Retinal pigment epithelial cell (primary cell): ENCODE measurements at regions not wholly inside any gene's neighbourhood (a gene's known extent, or its start where the extent isn't known, plus 50 kb on each side); places are given as distances from the start of the nearest gene placed in this dataset.

Source experiments
- DNase-seq: peaks from one replicate; pipeline ENCODE4 v3.0.0-alpha.2; 2010; ENCODE audit warnings: low read depth
- H3K4me3 ChIP-seq: 2 replicates; pipeline ENCODE4 v1.5.1; 2011; ENCODE audit warnings: mild to moderate bottlenecking, low read length, control low read depth, moderate library complexity
- CTCF ChIP-seq: conservative IDR thresholded peaks from 2 replicates; pipeline ENCODE4 v1.5.1; 2011; ENCODE audit warnings: low read depth, low read length, control low read depth, inconsistent platforms

- no peak for TF ChIP-seq CTCF
- no peak overlapping the region for H3K4me3 ChIP-seq
- no peak for DNase-seq
Measured at GRCh38 chr5:42268630-42269029, 154.6 kb upstream of the GHR start.

GRCh38 chr5:42270771-42271170 lies 152.5 kb upstream of the GHR start:
- TF ChIP-seq CTCF = no peak
- no peak overlapping the region for H3K4me3 ChIP-seq
- DNase-seq = no peak

GRCh38 chr5:42274913-42275312 lies 148.3 kb upstream of the GHR start:
- no peak for TF ChIP-seq CTCF
- no peak overlapping the region for H3K4me3 ChIP-seq
- DNase-seq = no peak

- H3K4me3 ChIP-seq = no peak overlapping the region
Measured at GRCh38 chr5:42277293-42277692, 145.9 kb upstream of the GHR start.

GRCh38 chr5:42284584-42284983 lies 138.7 kb upstream of the GHR start:
- no peak for TF ChIP-seq CTCF
- no peak overlapping the region for H3K4me3 ChIP-seq

More at GRCh38 chr5:42277293-42277692, 145.9 kb upstream of the GHR start:
- DNase-seq = no peak
- TF ChIP-seq CTCF = no peak

GRCh38 chr5:42285230-42285629 lies 138.0 kb upstream of the GHR start:
- no peak for DNase-seq
- no peak for TF ChIP-seq CTCF
- H3K4me3 ChIP-seq = no peak overlapping the region

More at GRCh38 chr5:42284584-42284983, 138.7 kb upstream of the GHR start:
- DNase-seq = no peak

- TF ChIP-seq CTCF = no peak
- H3K4me3 ChIP-seq = no peak overlapping the region
- DNase-seq = no peak
Measured at GRCh38 chr5:42300496-42300895, 122.7 kb upstream of the GHR start.
